NT2/D1 (cell line): ENCODE measurements at regions not wholly inside any gene's neighbourhood (a gene's known extent, or its start where the extent isn't known, plus 50 kb on each side); places are given as distances from the start of the nearest gene placed in this dataset.

Experiments used
- YY1 ChIP-seq: IDR thresholded peaks from 2 replicates; pipeline ENCODE4 v1.6.1; 2011; ENCODE audit not compliant: insufficient read length, insufficient read depth
- ZNF274 ChIP-seq: IDR thresholded peaks from 2 replicates; pipeline ENCODE4 v1.6.1; 2011; ENCODE audit warnings: mild to moderate bottlenecking, low read depth, low read length

DNA sequence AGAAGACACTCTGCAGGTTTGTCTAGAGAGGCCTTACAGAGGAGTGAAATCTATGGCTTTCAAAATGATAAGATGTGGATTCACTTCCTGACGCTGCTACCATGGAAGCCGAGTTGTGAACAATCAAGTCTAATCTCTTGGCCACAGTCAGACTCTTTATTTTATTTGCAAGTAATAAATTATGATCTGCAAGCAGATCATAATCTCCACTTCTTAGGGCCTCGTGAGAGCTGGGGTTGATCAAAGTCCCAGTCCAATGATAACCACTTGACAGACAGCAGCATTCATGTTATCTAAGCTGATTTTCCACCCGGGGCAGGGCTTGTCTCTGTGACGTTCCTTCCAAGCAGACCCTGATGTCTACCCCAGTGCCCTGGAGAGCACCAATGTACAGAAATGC, 776.4 kb upstream of the AUTS2 start:
- no peak for TF ChIP-seq ZNF274
- no peak for TF ChIP-seq YY1
